ENCODE measurements at regions not wholly inside any gene's neighbourhood (a gene's known extent, or its start where the extent isn't known, plus 50 kb on each side); places are given as distances from the start of the nearest gene placed in this dataset.

DNA sequence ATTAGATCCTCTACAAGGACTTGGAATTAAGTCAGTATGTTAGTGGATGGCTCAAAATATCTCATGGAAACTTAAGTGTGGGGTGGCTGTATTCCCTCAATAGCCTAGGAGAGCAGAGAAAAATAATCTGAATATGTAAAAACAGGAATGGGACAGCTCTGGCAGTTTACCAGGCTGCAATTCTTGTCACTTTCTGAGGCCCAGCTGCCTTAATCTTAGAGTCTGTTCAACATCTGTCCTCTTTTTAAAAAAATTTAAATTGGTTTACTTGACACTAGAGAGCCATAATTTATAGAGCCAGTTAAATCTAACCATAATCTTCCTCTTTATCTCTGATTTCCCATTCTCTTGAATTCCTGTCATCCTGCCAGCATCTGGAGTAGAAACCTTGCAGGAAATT lies 109.2 kb upstream of the CXCL13 start:
- no peak overlapping the region for H3K27ac ChIP-seq

GRCh38 chr4:77500801-77501200 lies 104.8 kb upstream of the CXCL13 start:
- H3K27me3 ChIP-seq = no peaks in the 10 kb centered on the region
- H3K9me3 ChIP-seq (ENCODE audit: low read depth) = no peaks in the 10 kb centered on the region
- TF ChIP-seq, protein P1, sequence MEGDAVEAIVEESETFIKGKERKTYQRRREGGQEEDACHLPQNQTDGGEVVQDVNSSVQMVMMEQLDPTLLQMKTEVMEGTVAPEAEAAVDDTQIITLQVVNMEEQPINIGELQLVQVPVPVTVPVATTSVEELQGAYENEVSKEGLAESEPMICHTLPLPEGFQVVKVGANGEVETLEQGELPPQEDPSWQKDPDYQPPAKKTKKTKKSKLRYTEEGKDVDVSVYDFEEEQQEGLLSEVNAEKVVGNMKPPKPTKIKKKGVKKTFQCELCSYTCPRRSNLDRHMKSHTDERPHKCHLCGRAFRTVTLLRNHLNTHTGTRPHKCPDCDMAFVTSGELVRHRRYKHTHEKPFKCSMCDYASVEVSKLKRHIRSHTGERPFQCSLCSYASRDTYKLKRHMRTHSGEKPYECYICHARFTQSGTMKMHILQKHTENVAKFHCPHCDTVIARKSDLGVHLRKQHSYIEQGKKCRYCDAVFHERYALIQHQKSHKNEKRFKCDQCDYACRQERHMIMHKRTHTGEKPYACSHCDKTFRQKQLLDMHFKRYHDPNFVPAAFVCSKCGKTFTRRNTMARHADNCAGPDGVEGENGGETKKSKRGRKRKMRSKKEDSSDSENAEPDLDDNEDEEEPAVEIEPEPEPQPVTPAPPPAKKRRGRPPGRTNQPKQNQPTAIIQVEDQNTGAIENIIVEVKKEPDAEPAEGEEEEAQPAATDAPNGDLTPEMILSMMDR (IDR thresholded peaks at IDR 0.05; ENCODE audit: low read depth, low read length) = no peak
- H3K27ac ChIP-seq = no peak overlapping the region
- DNase-seq (ENCODE audit: low read depth in 1 of 2, low spot score in 1 of 2) = peak in 1 of 2 donors; percentile 39
- H3K4me1 ChIP-seq (ENCODE audit: low read depth) = no peaks in the 10 kb centered on the region
- H3K36me3 ChIP-seq = no peaks in the 10 kb centered on the region
- no peak overlapping the region for H3K4me3 ChIP-seq

More for the DNA sequence above, 109.2 kb upstream of the CXCL13 start:
- no peaks in the 10 kb centered on the region for H3K4me1 ChIP-seq (ENCODE audit: low read depth)
- no peak overlapping the region for H3K4me3 ChIP-seq
- no peak for DNase-seq (ENCODE audit: low read depth in 1 of 2, low spot score in 1 of 2)
- no peaks in the 10 kb centered on the region for H3K27me3 ChIP-seq
- TF ChIP-seq, protein P1 (IDR thresholded peaks at IDR 0.05; ENCODE audit: low read depth, low read length) = no peak
- no peaks in the 10 kb centered on the region for H3K36me3 ChIP-seq
- no peaks in the 10 kb centered on the region for H3K9me3 ChIP-seq (ENCODE audit: low read depth)

DNA sequence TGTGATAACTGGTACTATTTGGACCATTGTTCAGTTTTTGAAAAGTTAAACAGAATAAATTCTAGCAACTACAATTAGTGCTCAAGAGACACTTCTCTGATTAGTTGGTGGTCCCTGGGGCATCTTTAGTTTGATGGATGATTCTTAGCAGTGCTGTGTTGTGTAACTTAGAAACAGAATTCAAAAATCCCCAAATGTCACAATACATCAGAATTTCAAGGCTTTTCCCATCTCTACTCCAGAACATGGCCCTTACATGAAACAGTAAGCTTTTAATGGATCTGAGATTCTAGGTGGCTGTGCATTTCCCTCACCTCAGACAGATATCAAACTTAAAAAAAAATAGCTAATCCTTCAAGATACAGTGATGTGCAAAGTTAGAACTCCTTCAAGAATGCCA lies 104.4 kb upstream of the CXCL13 start:
- H3K27ac ChIP-seq = no peak overlapping the region
- no peak overlapping the region for H3K4me3 ChIP-seq
- H3K4me1 ChIP-seq (ENCODE audit: low read depth) = no peaks in the 10 kb centered on the region
- TF ChIP-seq, protein P1 (IDR thresholded peaks at IDR 0.05; ENCODE audit: low read depth, low read length) = no peak
- no peaks in the 10 kb centered on the region for H3K27me3 ChIP-seq
- peak in 1 of 2 donors; percentile 22 for DNase-seq (ENCODE audit: low read depth in 1 of 2, low spot score in 1 of 2)
- H3K9me3 ChIP-seq (ENCODE audit: low read depth) = no peaks in the 10 kb centered on the region
- H3K36me3 ChIP-seq = no peaks in the 10 kb centered on the region

DNA sequence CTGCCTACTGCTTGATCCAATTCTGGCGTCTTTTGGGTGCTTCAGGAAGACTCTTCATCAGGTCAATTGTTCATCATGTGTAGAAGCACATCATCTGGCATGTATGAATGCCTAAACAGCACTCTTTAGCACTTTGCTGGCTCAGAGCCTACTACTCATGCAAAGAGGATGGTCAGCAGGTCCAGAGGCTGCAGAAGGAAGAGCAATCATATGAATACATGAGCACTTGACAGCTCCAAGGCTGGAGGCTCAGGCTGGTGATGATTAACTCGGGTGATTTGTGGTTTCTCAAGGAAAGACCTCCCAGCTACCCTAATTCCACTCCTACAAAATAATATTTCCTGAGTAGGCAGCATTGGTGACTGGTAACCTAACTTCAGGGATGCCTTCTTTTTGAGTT lies 103.8 kb upstream of the CXCL13 start:
- Histone ChIP-seq H3K9me3 (ENCODE audit: low read depth) (no peaks in the 10 kb centered on the region), H3K4me3 (no peak overlapping the region), H3K27ac (no peak overlapping the region), H3K36me3 (no peaks in the 10 kb centered on the region), H3K27me3 (no peaks in the 10 kb centered on the region), H3K4me1 (ENCODE audit: low read depth) (no peaks in the 10 kb centered on the region)
- TF ChIP-seq, protein P1 (IDR thresholded peaks at IDR 0.05; ENCODE audit: low read depth, low read length) = no peak
- DNase-seq (ENCODE audit: low read depth in 1 of 2, low spot score in 1 of 2) = no peak

DNA sequence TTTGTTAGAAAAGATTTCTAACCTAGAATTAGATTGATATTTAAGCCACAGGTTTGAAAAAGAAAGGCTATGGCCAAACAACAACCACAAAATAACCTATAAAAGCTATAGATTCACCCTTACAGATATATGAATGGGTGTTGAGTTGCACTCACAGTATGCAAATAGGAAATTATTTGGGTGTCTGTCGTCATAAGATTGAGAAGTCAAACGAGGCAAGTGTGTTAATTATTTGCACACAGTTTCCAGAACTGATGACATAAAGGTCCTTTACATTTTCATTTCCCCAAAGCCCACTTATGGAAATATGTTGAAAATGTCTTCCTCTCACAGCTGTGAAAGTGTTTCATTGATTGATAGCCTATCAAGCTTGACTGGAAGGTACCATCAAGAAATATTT lies 101.2 kb upstream of the CXCL13 start:
- H3K4me3 ChIP-seq = no peak overlapping the region
- H3K9me3 ChIP-seq (ENCODE audit: low read depth) = no peaks in the 10 kb centered on the region
- H3K27me3 ChIP-seq = no peaks in the 10 kb centered on the region
- DNase-seq (ENCODE audit: low read depth in 1 of 2, low spot score in 1 of 2) = no peak
- TF ChIP-seq, protein P1 (IDR thresholded peaks at IDR 0.05; ENCODE audit: low read depth, low read length) = no peak
- no peaks in the 10 kb centered on the region for H3K4me1 ChIP-seq (ENCODE audit: low read depth)
- H3K36me3 ChIP-seq = no peaks in the 10 kb centered on the region
- no peak overlapping the region for H3K27ac ChIP-seq
